ENCODE measurements at regions not wholly inside any gene's neighbourhood (a gene's known extent, or its start where the extent isn't known, plus 50 kb on each side); places are given as distances from the start of the nearest gene placed in this dataset.

GRCh38 chr2:177026956-177027355, 185.6 kb upstream of the HNRNPA3 start:
- TF ChIP-seq CSRNP3 (CRISPR knock-in tag; IDR thresholded peaks at IDR 0.05) (no peak), ISL1 (CRISPR knock-in tag; IDR thresholded peaks at IDR 0.05) (no peak), TSHZ2 (CRISPR knock-in tag; IDR thresholded peaks at IDR 0.05) (no peak), ZFP3 (CRISPR knock-in tag; IDR thresholded peaks at IDR 0.05) (no peak), ZNF70 (CRISPR knock-in tag; IDR thresholded peaks at IDR 0.05) (no peak), ARNTL (CRISPR knock-in tag; IDR thresholded peaks at IDR 0.05; ENCODE audit: borderline replicate concordance, low read depth) (no peak), PATZ1 (CRISPR knock-in tag; IDR thresholded peaks at IDR 0.05; ENCODE audit: borderline replicate concordance) (no peak), BACH2 (CRISPR knock-in tag; IDR thresholded peaks at IDR 0.05; ENCODE audit: borderline replicate concordance) (no peak), CREB5 (CRISPR knock-in tag; IDR thresholded peaks at IDR 0.05; ENCODE audit: low read depth) (no peak), TCF4 (CRISPR knock-in tag; IDR thresholded peaks at IDR 0.05; ENCODE audit: borderline replicate concordance) (no peak), OSR1 (CRISPR knock-in tag; IDR thresholded peaks at IDR 0.05) (no peak), CSDC2 (CRISPR knock-in tag; IDR thresholded peaks at IDR 0.05) (no peak), ZNF565 (CRISPR knock-in tag; conservative IDR thresholded peaks at IDR 0.05; ENCODE audit: low read depth) (no peak), ZC3H10 (CRISPR knock-in tag; IDR thresholded peaks at IDR 0.05) (no peak), POU6F1 (CRISPR knock-in tag; IDR thresholded peaks at IDR 0.05; ENCODE audit: borderline replicate concordance, low read depth) (no peak), ZFP30 (CRISPR knock-in tag; IDR thresholded peaks at IDR 0.05) (no peak), ESRRG (CRISPR knock-in tag; IDR thresholded peaks at IDR 0.05) (no peak), TOX (CRISPR knock-in tag; IDR thresholded peaks at IDR 0.05; ENCODE audit: borderline replicate concordance) (no peak), ZNF8 (CRISPR knock-in tag; IDR thresholded peaks at IDR 0.05) (no peak), PPARA (CRISPR knock-in tag; IDR thresholded peaks at IDR 0.05; ENCODE audit: borderline replicate concordance) (no peak)
- no peak for ATAC-seq

- ATAC-seq: no peak
- TF ChIP-seq RARB (CRISPR knock-in tag; IDR thresholded peaks at IDR 0.05): no peak
- no peak for TF ChIP-seq CSRNP3 (CRISPR knock-in tag; IDR thresholded peaks at IDR 0.05)
Observed at GRCh38 chr2:177028296-177028695, 184.3 kb upstream of the HNRNPA3 start.

GRCh38 chr2:177029075-177029474, 183.5 kb upstream of the HNRNPA3 start:
- no peak for TF ChIP-seq PPARA (CRISPR knock-in tag; IDR thresholded peaks at IDR 0.05; ENCODE audit: borderline replicate concordance)
- TF ChIP-seq OSR1 (CRISPR knock-in tag; IDR thresholded peaks at IDR 0.05): no peak
- no peak for TF ChIP-seq ZNF565 (CRISPR knock-in tag; conservative IDR thresholded peaks at IDR 0.05; ENCODE audit: low read depth)
- TF ChIP-seq ARNTL (CRISPR knock-in tag; IDR thresholded peaks at IDR 0.05; ENCODE audit: borderline replicate concordance, low read depth): no peak
- TF ChIP-seq ZNF70 (CRISPR knock-in tag; IDR thresholded peaks at IDR 0.05): no peak
- TF ChIP-seq RARB (CRISPR knock-in tag; IDR thresholded peaks at IDR 0.05): no peak
- TF ChIP-seq POU6F1 (CRISPR knock-in tag; IDR thresholded peaks at IDR 0.05; ENCODE audit: borderline replicate concordance, low read depth): no peak
- no peak for TF ChIP-seq TOX (CRISPR knock-in tag; IDR thresholded peaks at IDR 0.05; ENCODE audit: borderline replicate concordance)
- no peak for TF ChIP-seq ZFP3 (CRISPR knock-in tag; IDR thresholded peaks at IDR 0.05)
- TF ChIP-seq TCF4 (CRISPR knock-in tag; IDR thresholded peaks at IDR 0.05; ENCODE audit: borderline replicate concordance): no peak
- TF ChIP-seq CSRNP3 (CRISPR knock-in tag; IDR thresholded peaks at IDR 0.05): no peak
- TF ChIP-seq CREB5 (CRISPR knock-in tag; IDR thresholded peaks at IDR 0.05; ENCODE audit: low read depth): no peak
- TF ChIP-seq ISL1 (CRISPR knock-in tag; IDR thresholded peaks at IDR 0.05): no peak
- TF ChIP-seq CSDC2 (CRISPR knock-in tag; IDR thresholded peaks at IDR 0.05): no peak
- no peak for ATAC-seq
